ENCODE measurements at regions not wholly inside any gene's neighbourhood (a gene's known extent, or its start where the extent isn't known, plus 50 kb on each side); places are given as distances from the start of the nearest gene placed in this dataset.

DNA sequence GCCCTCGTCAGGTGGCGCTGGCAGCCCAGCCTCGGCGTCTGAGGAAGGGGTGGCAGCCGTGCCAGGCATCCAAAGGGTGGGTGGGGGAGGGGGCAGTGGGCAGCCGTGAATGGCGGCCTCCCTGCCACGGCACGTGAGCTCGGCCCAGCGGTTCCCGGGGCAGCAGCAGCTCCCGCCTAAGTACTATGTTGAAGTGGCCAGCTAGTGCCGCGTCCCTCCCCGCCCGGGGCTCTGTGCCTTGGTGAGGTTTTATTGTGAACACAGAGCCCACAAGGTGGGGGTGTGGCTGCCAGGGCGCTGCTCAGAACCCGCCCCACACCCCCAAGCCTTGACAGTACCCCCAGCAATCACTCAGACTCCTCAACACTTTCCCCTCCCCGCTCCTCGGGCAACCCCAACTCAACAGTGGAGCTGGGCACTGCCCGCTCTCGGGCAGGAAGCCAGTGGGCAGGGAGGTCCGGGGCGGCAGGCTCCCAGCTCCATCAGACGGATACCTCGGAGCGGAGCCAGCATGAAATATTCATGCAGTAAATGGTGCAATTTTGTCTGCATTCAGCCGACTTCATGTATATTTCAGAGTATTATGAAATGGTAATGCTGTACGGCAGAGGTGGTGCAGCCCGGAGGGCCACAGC, 80.4 kb downstream of the ENGASE start:
- DNase-seq (ENCODE audit: low read depth, low spot score): no peak
- no CpG with 5 or more reads among the region's 31 CpGs for WGBS (ENCODE audit: insufficient coverage, insufficient read length)
- H3K9me3 ChIP-seq (ENCODE audit: control insufficient read depth, insufficient read depth, low read length): no peaks in the 10 kb centered on the region
- peaks cover 6% of the 10 kb centered on the region for H3K4me1 ChIP-seq (ENCODE audit: control insufficient read depth, insufficient read depth, low read length)
- H3K36me3 ChIP-seq (ENCODE audit: control insufficient read depth, insufficient read depth, low read length): no peaks in the 10 kb centered on the region; the same call in 1 of the 2 replicates
- no peak overlapping the region for H3K27ac ChIP-seq (ENCODE audit: low read length)
- no peaks in the 10 kb centered on the region for H3K27me3 ChIP-seq (ENCODE audit: control insufficient read depth, insufficient read depth, low read length)
- no peak overlapping the region for H3K4me3 ChIP-seq (ENCODE audit: low read length)

DNA sequence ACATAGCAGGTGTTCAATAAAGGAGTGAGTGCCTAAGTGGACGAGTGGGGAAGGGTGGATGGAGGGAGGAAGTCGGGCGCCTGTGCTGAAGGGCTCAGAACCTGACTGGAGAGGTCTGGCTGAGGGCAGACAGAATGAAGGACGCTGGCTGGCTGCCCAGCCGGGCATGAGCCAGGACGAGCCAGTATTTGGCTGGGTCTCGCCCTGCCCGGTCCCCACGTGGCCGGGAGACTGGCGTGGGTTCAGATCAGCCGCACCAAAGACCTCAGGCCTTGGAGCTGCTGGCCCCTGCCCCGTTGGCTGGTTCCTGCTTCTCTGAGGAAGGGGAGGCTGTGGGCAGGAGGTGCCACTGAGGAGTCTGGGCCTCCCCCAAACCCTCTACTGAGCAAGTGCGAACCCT, 79.8 kb downstream of the ENGASE start:
- Histone ChIP-seq H3K9me3 (ENCODE audit: control insufficient read depth, insufficient read depth, low read length) (no peaks in the 10 kb centered on the region), H3K4me3 (ENCODE audit: low read length) (no peak overlapping the region), H3K4me1 (ENCODE audit: control insufficient read depth, insufficient read depth, low read length) (peaks cover 6% of the 10 kb centered on the region), H3K36me3 (ENCODE audit: control insufficient read depth, insufficient read depth, low read length) (no peaks in the 10 kb centered on the region; the same call in 1 of the 2 replicates), H3K27me3 (ENCODE audit: control insufficient read depth, insufficient read depth, low read length) (no peaks in the 10 kb centered on the region), H3K27ac (ENCODE audit: low read length) (no peak overlapping the region)
- DNase-seq (ENCODE audit: low read depth, low spot score): no peak
- no CpG with 5 or more reads among the region's 14 CpGs for WGBS (ENCODE audit: insufficient coverage, insufficient read length)

DNA sequence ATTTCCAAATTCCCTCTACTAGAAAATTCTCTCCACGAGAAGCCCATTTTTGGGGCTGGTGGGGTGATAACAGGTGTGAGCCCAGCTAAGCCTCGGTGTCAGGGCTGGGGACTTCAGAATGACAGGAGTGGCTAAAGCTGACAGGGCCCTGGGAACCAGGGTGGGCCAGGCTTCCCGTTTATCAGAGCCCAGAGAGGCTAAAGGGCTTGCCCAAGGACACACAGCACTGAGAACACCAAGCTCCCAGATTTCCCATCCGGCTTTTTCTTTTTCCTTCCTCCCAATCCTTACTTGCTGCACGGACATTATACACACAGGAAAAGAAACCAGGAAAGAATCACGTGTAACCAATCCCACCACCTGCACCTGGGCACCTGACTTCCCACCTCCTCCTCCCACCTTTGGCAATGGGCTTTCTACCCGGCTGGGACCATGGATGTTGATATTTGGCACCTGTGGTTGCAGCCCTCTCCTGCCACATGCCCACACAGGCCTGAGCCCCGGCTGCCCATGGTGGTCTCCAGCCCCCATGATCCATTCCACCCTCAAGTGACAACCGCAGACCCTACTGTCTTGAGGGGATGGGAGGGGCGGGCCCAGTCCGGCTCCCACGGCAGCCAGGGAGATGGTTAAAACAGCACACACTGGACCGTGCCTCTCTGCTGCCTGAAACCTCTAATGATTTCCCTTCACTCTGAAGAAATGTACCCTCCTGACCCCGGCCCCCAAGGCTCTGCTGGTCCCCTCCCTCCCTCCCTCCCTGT, 78.9 kb downstream of the ENGASE start:
- Histone ChIP-seq H3K27me3 (ENCODE audit: control insufficient read depth, insufficient read depth, low read length) (no peaks in the 10 kb centered on the region), H3K27ac (ENCODE audit: low read length) (no peak overlapping the region), H3K9me3 (ENCODE audit: control insufficient read depth, insufficient read depth, low read length) (no peaks in the 10 kb centered on the region), H3K4me1 (ENCODE audit: control insufficient read depth, insufficient read depth, low read length) (peaks cover 6% of the 10 kb centered on the region), H3K36me3 (ENCODE audit: control insufficient read depth, insufficient read depth, low read length) (no peaks in the 10 kb centered on the region; the same call in 1 of the 2 replicates), H3K4me3 (ENCODE audit: low read length) (no peak overlapping the region)
- no peak for DNase-seq (ENCODE audit: low read depth, low spot score)
- WGBS (ENCODE audit: insufficient coverage, insufficient read length): no CpG with 5 or more reads among the region's 14 CpGs

DNA sequence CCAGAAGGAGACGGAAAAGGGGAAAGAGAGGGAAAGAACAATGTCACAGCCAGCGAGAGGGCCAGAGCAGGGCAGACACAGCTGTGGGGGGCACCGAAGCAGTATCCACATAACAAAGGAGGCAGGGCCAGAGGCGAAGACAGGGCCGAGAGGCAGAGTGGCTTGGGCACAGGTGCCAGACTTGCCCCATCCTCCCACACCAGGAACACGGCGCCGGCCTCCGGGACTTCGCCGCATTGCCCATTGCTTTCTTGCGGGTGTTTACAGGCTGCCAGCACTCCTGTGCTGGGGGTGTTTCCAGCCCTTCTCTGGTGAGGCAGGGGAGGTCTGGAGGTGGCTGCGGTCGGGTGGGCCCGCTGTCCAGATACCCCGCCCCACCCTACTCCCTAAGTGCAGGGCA, 78.0 kb downstream of the ENGASE start:
- H3K9me3 ChIP-seq (ENCODE audit: control insufficient read depth, insufficient read depth, low read length): no peaks in the 10 kb centered on the region
- H3K4me1 ChIP-seq (ENCODE audit: control insufficient read depth, insufficient read depth, low read length): peaks cover 6% of the 10 kb centered on the region
- no peaks in the 10 kb centered on the region for H3K27me3 ChIP-seq (ENCODE audit: control insufficient read depth, insufficient read depth, low read length)
- H3K27ac ChIP-seq (ENCODE audit: low read length): no peak overlapping the region
- H3K4me3 ChIP-seq (ENCODE audit: low read length): no peak overlapping the region
- DNase-seq (ENCODE audit: low read depth, low spot score): no peak
- no CpG with 5 or more reads among the region's 16 CpGs for WGBS (ENCODE audit: insufficient coverage, insufficient read length)
- no peaks in the 10 kb centered on the region; the same call in 1 of the 2 replicates for H3K36me3 ChIP-seq (ENCODE audit: control insufficient read depth, insufficient read depth, low read length)

- Histone ChIP-seq H3K9me3 (ENCODE audit: control insufficient read depth, insufficient read depth, low read length) (no peaks in the 10 kb centered on the region), H3K27me3 (ENCODE audit: control insufficient read depth, insufficient read depth, low read length) (no peaks in the 10 kb centered on the region), H3K4me3 (ENCODE audit: low read length) (no peak overlapping the region), H3K4me1 (ENCODE audit: control insufficient read depth, insufficient read depth, low read length) (peaks cover 6% of the 10 kb centered on the region), H3K36me3 (ENCODE audit: control insufficient read depth, insufficient read depth, low read length) (no peaks in the 10 kb centered on the region; the same call in 1 of the 2 replicates), H3K27ac (ENCODE audit: low read length) (no peak overlapping the region)
- no peak for DNase-seq (ENCODE audit: low read depth, low spot score)
- WGBS (ENCODE audit: insufficient coverage, insufficient read length): no CpG with 5 or more reads among the region's 13 CpGs
Observed at GRCh38 chr17:79152110-79152509, 77.5 kb downstream of the ENGASE start.

GRCh38 chr17:79150799-79151198, 76.2 kb downstream of the ENGASE start:
- H3K4me3 ChIP-seq (ENCODE audit: low read length): no peak overlapping the region
- no peak overlapping the region for H3K27ac ChIP-seq (ENCODE audit: low read length)
- no peaks in the 10 kb centered on the region for H3K27me3 ChIP-seq (ENCODE audit: control insufficient read depth, insufficient read depth, low read length)
- DNase-seq (ENCODE audit: low read depth, low spot score): no peak
- H3K4me1 ChIP-seq (ENCODE audit: control insufficient read depth, insufficient read depth, low read length): peaks cover 6% of the 10 kb centered on the region
- H3K9me3 ChIP-seq (ENCODE audit: control insufficient read depth, insufficient read depth, low read length): no peaks in the 10 kb centered on the region
- WGBS (ENCODE audit: insufficient coverage, insufficient read length): no CpG with 5 or more reads among the region's 19 CpGs
- no peaks in the 10 kb centered on the region; the same call in 1 of the 2 replicates for H3K36me3 ChIP-seq (ENCODE audit: control insufficient read depth, insufficient read depth, low read length)

GRCh38 chr17:79150035-79150733, 75.6 kb downstream of the ENGASE start:
- H3K27me3 ChIP-seq (ENCODE audit: control insufficient read depth, insufficient read depth, low read length): no peaks in the 10 kb centered on the region
- DNase-seq (ENCODE audit: low read depth, low spot score): no peak
- H3K4me3 ChIP-seq (ENCODE audit: low read length): no peak overlapping the region
- no CpG with 5 or more reads among the region's 14 CpGs for WGBS (ENCODE audit: insufficient coverage, insufficient read length)
- no peaks in the 10 kb centered on the region for H3K9me3 ChIP-seq (ENCODE audit: control insufficient read depth, insufficient read depth, low read length)
- H3K36me3 ChIP-seq (ENCODE audit: control insufficient read depth, insufficient read depth, low read length): no peaks in the 10 kb centered on the region; the same call in 1 of the 2 replicates
- H3K27ac ChIP-seq (ENCODE audit: low read length): no peak overlapping the region
- peaks cover 6% of the 10 kb centered on the region for H3K4me1 ChIP-seq (ENCODE audit: control insufficient read depth, insufficient read depth, low read length)

GRCh38 chr17:79148584-79148983, 74.0 kb downstream of the ENGASE start:
- H3K9me3 ChIP-seq (ENCODE audit: control insufficient read depth, insufficient read depth, low read length): no peaks in the 10 kb centered on the region
- H3K4me3 ChIP-seq (ENCODE audit: low read length): no peak overlapping the region
- WGBS (ENCODE audit: insufficient coverage, insufficient read length): no CpG with 5 or more reads among the region's 10 CpGs
- no peak for DNase-seq (ENCODE audit: low read depth, low spot score)
- H3K27ac ChIP-seq (ENCODE audit: low read length): no peak overlapping the region
- no peaks in the 10 kb centered on the region for H3K27me3 ChIP-seq (ENCODE audit: control insufficient read depth, insufficient read depth, low read length)
- H3K36me3 ChIP-seq (ENCODE audit: control insufficient read depth, insufficient read depth, low read length): no peaks in the 10 kb centered on the region
- H3K4me1 ChIP-seq (ENCODE audit: control insufficient read depth, insufficient read depth, low read length): peaks cover 6% of the 10 kb centered on the region

- WGBS (ENCODE audit: insufficient coverage, insufficient read length): no CpG with 5 or more reads among the region's 19 CpGs
- Histone ChIP-seq H3K9me3 (ENCODE audit: control insufficient read depth, insufficient read depth, low read length) (no peaks in the 10 kb centered on the region), H3K36me3 (ENCODE audit: control insufficient read depth, insufficient read depth, low read length) (no peaks in the 10 kb centered on the region), H3K27ac (ENCODE audit: low read length) (no peak overlapping the region), H3K4me3 (ENCODE audit: low read length) (no peak overlapping the region), H3K27me3 (ENCODE audit: control insufficient read depth, insufficient read depth, low read length) (no peaks in the 10 kb centered on the region), H3K4me1 (ENCODE audit: control insufficient read depth, insufficient read depth, low read length) (peaks cover 6% of the 10 kb centered on the region)
- no peak for DNase-seq (ENCODE audit: low read depth, low spot score)
Observed at GRCh38 chr17:79147746-79148506, 73.3 kb downstream of the ENGASE start.

- Histone ChIP-seq H3K27ac (ENCODE audit: low read length) (no peak overlapping the region), H3K9me3 (ENCODE audit: control insufficient read depth, insufficient read depth, low read length) (no peaks in the 10 kb centered on the region), H3K36me3 (ENCODE audit: control insufficient read depth, insufficient read depth, low read length) (no peaks in the 10 kb centered on the region), H3K4me3 (ENCODE audit: low read length) (no peak overlapping the region), H3K4me1 (ENCODE audit: control insufficient read depth, insufficient read depth, low read length) (no peaks in the 10 kb centered on the region; the same call in 1 of the 2 replicates), H3K27me3 (ENCODE audit: control insufficient read depth, insufficient read depth, low read length) (no peaks in the 10 kb centered on the region)
- no peak for DNase-seq (ENCODE audit: low read depth, low spot score)
- WGBS (ENCODE audit: insufficient coverage, insufficient read length): no CpG with 5 or more reads among the region's 5 CpGs
Observed at GRCh38 chr17:79146562-79146961, 71.9 kb downstream of the ENGASE start.

All from iPS DF 6.9 (cell line).